Posterior vena cava (tissue), 2 donors: ENCODE measurements at regions not wholly inside any gene's neighbourhood (a gene's known extent, or its start where the extent isn't known, plus 50 kb on each side); places are given as distances from the start of the nearest gene placed in this dataset.
"Not testable (repeated sequence)": the region's sequence is repeated elsewhere in the genome, so short reads cannot be mapped to it uniquely, and the experiment has no call there.

Source experiments
- DNase-seq: peaks from one replicate; pipeline ENCODE4 v3.0.0-alpha.2; 2020; ENCODE audit warnings: low spot score
- intact Hi-C, 2 donors: fragments of 100-400 bp; cut with DNase I; formaldehyde crosslinking; loops; one replicate each; pipeline versions ENCODE4 v1.14.1 to v1.14.2; 2022 to 2023
- donor health status: DM: yes; HTN: yes; CAD: no.
- donor health status: DM: yes; HTN: yes; CAD: no.

- DNase-seq: no peak
- intact Hi-C loops: no loop called here
Measured at GRCh38 chr2:205869439-205869838, 187.1 kb downstream of the NRP2 start.

DNA sequence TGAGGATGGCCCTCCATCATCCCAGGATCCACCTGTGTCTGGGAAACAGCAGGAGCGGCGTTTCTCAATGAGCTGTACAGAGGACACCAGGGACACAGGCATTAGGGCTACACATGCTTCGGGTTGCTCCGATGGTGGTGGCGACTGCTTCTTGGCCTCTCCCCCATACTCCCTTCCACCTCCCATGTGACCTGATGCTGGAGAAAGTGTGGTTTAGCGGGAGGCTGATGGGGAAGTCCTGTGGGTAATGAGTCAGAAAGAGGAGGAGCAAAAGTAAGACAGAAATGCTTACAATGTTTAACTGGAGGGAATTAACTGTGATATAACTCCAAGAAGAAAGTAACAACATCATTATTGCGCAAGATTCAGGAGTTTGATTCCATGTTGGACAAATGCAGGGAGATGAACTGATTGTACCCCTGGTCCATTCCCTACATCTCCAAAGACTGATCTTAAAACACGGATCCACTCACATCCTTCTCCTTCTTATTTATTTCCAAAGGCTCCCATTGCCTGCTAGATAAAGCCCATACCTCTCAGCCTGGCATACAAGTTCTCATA, 186.6 kb downstream of the NRP2 start:
- intact Hi-C loops: no loop called here
- no peak for DNase-seq

DNA sequence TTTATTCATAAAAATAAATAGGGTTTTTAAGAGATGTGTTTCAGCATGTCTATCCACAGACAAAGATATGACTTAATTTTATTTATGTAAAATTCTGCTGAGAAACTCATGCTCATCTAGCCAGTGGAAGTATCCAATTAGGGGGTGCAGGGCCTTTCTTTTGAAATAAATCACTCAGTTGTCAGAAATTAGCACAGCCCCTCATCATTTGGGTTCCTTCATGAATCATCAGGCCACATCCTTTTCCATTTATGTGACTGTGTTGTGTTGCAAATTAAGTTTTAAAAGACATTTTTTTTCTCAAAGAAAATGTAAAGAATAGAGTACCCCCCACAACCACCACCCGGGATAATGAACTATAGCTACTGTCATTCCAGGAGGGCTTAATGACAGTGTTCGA, 185.8 kb downstream of the NRP2 start:
- no peak for DNase-seq
- intact Hi-C loops: no loop called here

DNA sequence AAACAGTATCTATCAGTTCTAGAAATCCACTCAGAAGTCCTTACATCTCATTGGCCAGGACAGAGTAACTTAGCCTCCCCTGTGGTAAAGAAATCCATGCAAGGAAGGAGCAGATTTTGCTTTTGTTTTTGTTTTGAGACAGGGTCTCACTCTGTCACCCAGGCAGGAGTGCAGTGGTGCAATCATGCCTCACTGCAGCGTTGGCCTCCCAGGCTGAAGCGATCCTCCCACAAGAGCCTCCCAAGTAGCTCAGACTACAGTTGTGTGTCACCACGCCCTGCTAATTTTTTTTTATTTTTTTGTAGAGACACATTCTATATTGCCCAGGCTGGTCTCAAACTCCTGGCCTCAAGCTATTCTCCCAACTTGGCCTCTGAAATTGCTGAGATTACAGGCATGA, 185.1 kb downstream of the NRP2 start:
- DNase-seq: no peak
- intact Hi-C loops: no loop called here

GRCh38 chr2:205865905-205866441, 183.7 kb downstream of the NRP2 start:
- intact Hi-C loops: no loop called here
- no peak for DNase-seq

- intact Hi-C loops: no loop called here
- no peak for DNase-seq
Measured at GRCh38 chr2:205865056-205865455, 182.8 kb downstream of the NRP2 start.

- intact Hi-C loops: no loop called here
- DNase-seq: no peak
Measured at GRCh38 chr2:205864491-205864890, 182.2 kb downstream of the NRP2 start.

GRCh38 chr2:205862761-205863160, 180.5 kb downstream of the NRP2 start:
- DNase-seq, intact Hi-C loops: not testable (repeated sequence)

DNA sequence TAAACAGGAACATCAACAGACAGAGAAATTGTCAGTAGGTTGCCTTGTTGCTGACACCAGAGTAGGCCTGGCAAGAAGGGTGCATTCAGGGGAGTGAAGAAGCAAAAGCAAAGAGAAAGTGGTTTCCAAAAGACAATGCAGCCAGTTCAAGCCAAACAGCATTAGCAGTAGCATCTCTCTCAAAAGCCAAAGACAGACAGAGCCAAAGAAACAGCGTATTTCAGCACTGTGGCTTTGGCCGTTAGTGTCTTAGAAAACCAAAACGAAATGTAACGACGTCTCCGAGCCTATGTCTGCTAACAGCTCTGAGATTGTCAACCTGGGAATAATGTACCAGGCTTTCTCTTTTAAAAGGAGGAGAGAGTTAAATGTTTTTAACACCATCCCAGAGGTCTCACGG, 178.6 kb downstream of the NRP2 start:
- DNase-seq: no peak
- intact Hi-C loops: no loop called here

- intact Hi-C loops: no loop called here
- no peak for DNase-seq
Measured at GRCh38 chr2:205860181-205860580, 177.9 kb downstream of the NRP2 start.

DNA sequence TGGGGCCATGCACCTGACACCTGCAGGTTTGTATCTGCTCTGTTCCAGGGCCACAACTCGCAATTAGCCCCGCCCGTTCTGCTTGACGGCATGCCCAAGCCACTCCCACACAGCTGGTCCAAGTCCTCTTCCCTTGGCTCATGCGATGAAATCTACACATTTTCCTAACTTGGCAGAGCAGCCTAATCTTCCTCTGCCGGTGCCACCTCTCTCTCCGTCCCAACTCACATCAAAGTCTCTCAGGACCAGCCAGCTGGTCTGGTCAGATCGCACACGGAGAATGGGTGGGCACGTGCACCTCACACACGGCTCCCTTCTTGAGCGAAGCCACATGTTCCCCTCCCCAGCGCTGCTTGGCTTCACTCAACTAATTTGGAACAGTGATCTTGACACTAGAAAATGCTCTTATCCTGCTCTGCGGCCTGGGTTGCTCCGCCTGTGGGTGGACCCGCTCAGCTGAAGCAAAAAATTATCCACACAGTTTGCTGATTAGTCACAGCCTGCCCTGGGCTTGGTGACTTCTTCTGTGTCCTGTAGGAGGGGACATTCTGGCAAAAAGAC, 176.7 kb downstream of the NRP2 start:
- no peak for DNase-seq
- intact Hi-C loops: no loop called here

DNA sequence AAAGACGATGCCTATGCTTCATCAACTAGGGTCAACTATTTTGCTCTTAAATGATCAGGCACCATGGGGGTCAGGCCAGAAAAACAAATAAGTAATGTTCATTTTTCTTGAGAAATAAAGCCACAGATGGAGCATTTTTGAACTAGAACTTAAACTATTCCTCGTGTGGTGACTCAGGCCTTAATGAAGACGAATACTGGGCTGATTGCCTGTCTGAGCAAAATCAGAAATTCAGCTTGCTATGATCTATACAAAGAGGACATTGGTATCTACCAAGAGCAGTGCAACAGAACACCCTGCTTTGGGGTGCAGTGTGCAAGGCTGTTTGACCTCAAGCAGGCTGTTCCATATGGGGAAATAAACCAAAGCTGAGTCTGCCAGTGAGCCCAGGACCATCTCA, 176.0 kb downstream of the NRP2 start:
- no peak for DNase-seq
- intact Hi-C loops: no loop called here

DNA sequence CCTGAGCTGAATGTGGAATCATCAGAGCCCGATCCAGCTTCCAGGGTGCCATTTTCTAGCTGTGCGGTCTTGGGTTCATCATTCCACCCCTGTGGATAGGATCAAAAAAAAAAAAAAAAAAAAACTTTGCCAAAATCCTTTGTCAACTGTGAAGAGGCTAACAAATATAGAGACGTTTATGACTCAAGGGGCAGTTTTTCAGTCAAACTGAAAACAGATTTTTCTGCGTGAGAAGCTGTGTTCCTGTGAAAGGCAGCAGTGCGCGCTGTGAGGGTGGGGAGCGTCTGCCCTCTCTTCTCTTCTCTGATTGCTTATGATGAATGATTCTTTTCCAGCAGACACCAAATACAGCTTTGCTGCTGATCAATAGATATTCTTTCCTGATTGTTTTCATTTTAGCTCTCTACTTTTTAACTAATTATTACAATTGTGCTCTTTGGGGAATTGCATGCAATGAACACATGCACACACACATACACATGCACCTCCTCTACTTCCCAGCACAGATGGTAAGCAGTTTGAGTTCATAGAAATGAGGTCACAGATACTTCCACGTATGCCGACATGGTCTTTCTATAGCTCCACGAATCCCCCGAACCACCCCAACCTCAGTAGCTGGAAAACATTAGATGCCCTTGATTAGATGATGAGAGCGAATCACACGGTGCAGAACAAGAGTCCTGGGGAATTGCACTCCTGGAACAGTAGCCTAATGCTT, 175.4 kb downstream of the NRP2 start:
- DNase-seq: no peak
- intact Hi-C loops: no loop called here

GRCh38 chr2:205852457-205852856, 170.2 kb downstream of the NRP2 start:
- intact Hi-C loops: no loop called here

DNA sequence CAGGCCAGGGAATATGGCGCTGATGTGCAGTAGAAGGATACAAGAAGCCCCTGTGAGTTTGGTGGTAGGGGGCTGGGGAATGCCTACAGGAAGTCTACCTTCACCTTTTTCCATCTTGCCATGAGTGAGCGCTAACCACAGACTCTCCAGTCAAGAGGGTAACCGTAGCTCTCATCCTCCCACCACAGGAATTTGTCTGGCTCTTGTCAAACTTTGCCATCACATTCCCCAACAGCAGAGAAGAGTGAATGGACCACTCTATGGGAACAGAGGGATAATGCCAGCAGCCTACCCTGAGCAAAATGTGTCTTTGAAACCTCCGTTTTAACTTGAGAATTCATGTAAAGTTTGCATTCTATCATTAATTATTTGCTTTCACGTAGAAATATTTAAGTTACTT, 168.3 kb downstream of the NRP2 start:
- DNase-seq: no peak
- intact Hi-C loops: no loop called here

More at GRCh38 chr2:205852457-205852856, 170.2 kb downstream of the NRP2 start:
- DNase-seq: no peak

GRCh38 chr2:205850132-205850531, 167.8 kb downstream of the NRP2 start:
- DNase-seq: no peak

GRCh38 chr2:205849136-205849535, 166.8 kb downstream of the NRP2 start:
- intact Hi-C loops: no loop called here
- DNase-seq: no peak

More at GRCh38 chr2:205850132-205850531, 167.8 kb downstream of the NRP2 start:
- intact Hi-C loops: no loop called here

GRCh38 chr2:205848601-205849000, 166.3 kb downstream of the NRP2 start:
- no peak for DNase-seq
- intact Hi-C loops: no loop called here
